VCaP (cell line): ENCODE measurements at regions not wholly inside any gene's neighbourhood (a gene's known extent, or its start where the extent isn't known, plus 50 kb on each side); places are given as distances from the start of the nearest gene placed in this dataset.

ENCODE experiments used
- H3K27ac ChIP-seq: fragments of 450-650 bp; 2 replicates; pipeline ENCODE4 v1.5.1; 2017
- CTCF ChIP-seq: fragments of 450-650 bp; conservative IDR thresholded peaks from 2 replicates; pipeline ENCODE4 v1.5.1; 2017; ENCODE audit warnings: mild to moderate bottlenecking, moderate library complexity

DNA sequence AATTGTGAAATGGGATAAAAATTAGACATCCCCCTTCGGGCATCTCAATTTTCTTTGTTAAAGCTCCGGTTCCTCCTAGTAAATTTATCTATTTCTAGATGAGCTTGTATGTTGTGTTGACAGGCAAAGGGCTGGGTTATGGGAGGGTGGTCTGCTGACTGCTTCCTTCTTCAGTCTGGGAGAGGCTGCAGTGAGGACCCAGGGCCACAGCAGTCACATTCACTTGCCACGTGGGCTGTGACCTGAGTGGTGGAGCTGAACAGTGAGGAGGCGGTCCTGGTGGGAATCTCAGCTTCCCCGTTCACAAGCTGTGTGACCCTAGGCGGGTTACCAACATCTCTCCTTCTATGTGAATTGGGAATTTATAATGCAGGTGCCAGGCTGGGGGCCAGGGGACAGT, 57.5 kb upstream of the RXRA start:
- H3K27ac ChIP-seq: no peak overlapping the region
- no peak for TF ChIP-seq CTCF

DNA sequence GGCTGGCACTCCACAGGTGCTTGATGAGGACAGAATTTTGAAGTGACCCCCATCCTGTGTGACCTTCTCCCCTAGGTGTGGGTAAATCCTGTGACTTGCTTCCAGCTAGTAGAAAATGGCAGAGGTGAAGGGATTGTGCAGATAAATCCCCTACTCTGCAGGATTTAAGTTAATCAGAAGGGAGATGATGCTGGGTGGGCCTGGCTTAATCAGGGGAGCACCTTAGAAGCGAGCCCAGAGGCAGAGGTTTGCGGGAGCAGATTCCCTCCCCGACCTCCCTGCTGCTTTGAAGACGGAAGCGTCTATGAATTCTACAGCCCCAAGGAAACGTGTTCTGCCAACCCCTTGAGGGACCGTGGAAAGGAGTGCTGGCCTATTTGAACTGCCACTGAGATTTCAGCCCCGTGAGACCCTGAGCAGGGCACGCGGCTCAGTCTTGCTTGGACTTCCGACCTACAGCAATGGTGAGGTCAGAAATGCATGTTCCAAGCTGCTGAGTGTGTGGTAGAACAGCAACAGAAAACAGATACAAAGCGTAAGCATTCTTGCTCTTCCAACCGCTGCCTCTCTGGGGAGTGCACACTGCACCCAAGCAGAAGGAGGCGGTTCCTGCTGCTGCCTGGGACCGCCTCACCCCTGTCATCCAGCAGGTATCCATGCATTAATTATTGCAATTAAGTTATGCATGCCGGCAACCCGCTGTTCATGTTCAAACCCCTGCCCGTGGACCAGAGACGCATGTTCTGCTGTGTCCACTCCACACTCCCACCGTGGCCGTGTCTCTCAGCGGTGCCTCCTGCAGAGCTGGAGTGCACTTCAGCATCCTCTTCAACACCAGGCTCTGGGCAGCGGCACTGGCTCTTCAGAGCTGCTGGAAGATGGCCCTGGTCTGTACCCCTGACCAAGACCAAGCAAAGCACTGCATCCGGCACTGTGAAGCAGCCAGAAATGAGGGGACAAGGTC, 54.6 kb upstream of the RXRA start:
- H3K27ac ChIP-seq: no peak overlapping the region
- TF ChIP-seq CTCF: no peak

GRCh38 chr9:134272302-134273023, 53.8 kb upstream of the RXRA start:
- H3K27ac ChIP-seq: no peak overlapping the region
- no peak for TF ChIP-seq CTCF

- no peak for TF ChIP-seq CTCF
- H3K27ac ChIP-seq: no peak overlapping the region
Observed at GRCh38 chr9:134273647-134274046, 52.6 kb upstream of the RXRA start.

- no peak overlapping the region for H3K27ac ChIP-seq
- TF ChIP-seq CTCF: no peak
Observed at GRCh38 chr9:134275375-134275774, 50.9 kb upstream of the RXRA start.

DNA sequence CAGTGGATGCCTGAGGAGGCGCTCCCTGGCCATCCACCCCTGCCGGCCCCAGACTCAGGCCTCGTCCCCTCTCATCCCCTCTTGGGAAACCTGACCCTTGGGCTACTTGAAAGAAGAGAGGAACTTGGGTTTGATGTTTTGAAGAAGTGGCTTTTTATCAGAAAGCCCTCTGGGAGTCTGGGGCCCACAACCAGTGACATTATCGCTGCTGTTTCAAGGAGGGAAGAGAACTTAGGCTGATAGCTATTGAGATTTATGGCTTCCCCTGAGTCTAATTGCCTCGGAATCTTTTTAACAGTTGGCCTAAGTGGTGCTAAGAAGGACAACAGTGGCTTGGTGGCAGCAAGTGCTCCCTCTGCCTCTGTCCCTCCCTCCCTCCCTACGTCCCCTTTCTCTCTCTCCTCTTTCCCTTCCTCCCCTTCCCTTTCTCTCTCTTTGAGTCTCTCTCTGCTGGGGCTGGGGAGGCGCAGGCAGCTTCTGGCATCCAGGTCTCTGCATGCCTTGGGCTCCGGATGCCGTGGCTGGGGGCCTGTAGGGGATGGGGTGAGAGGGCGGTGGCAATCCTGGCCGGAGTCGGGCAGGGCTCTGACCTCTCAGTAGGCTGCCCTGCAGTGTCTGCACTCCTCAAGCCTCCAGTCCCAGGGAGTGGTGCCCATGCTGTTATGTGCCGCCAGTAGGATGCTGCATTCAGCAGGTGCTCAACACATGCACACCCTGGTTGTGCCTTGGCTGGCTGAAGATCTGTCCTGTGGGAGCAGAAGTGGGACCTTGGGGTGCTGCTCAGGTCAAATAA, 49.6 kb upstream of the RXRA start:
- TF ChIP-seq CTCF: no peak
- no peak overlapping the region for H3K27ac ChIP-seq
